GM18520 (cell line): ENCODE measurements at regions not wholly inside any gene's neighbourhood (a gene's known extent, or its start where the extent isn't known, plus 50 kb on each side); places are given as distances from the start of the nearest gene placed in this dataset.
"Not testable (repeated sequence)": the region's sequence is repeated elsewhere in the genome, so short reads cannot be mapped to it uniquely, and the experiment has no call there.

ENCODE experiments used
- ATAC-seq: cut with Tn5 transposase; IDR thresholded peaks from one replicate; pipeline ENCODE4 v1.9.1; 2021; ENCODE audit not compliant: unreplicated experiment

DNA sequence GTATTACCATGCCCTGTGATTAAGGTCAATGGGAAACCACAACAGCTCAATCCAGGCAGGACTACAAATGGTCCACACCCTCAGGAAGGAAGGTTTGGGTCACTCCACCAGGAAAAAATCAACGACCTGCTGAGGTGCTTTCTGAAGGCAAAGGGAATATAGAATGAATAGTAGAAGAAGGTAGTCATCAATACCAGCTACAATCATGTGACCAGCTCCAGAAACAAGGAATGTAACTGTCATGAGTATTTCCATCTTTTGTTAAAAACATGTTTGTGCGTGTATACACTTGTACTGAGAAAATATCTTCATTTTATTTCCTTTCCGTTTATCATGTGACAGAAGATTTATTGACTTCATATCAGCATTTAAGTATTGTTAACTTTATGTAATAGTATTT, 2028.6 kb upstream of the PCDH20 start:
- ATAC-seq, result not testable (repeated sequence)

DNA sequence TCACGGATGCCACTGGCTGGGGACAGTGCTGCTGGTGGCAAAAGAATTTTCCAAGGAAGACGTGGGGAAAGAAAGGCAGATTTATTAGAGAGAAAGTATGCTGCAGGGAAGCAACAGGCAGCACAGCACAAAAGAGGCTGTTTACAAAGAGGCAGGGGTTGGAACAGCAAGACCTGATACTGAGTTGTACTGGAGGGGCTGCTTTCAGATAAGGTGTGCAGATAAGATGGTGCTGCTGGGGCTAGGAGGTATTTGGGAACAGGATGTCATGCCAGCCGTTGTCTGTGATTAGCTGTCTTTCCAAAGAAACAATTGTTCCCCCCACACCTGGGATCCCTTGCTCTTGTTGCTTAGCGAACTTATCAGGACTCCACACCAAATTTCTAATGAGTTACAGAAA, 2023.3 kb upstream of the PCDH20 start:
- ATAC-seq, result no peak

GRCh38 chr13:63436325-63436668, 2020.6 kb upstream of the PCDH20 start:
- no peak for ATAC-seq

DNA sequence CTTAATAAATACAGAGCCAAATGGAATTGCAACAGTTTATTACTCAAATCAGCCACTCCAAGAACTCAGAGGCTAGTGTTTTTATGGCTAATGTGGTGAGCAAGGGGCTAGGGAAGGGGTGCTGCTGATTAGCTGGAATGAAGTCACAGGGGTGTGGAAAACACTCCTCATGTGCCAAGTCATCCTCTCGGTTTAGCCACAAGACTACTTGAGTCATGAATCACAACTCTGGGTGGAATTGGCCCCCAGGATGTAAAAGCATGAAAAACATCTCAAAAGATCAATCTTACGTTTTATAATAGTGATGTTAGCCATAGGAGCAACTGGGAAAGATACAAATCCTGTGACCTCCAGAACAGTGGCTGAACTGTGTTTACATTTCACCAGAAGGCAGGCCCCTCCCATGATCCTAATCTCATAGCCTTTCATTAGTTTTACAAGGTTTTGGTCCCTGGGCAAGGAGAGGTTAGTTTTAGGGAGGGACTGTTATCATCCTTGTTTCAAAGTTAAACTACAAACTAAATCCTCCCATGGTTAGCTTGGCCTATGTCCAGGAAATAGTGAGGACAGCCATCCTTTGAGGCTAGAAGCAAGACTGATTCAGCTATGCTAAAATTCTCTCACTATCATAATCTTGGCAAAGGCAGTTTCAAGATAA, 2020.1 kb upstream of the PCDH20 start:
- no peak for ATAC-seq

DNA sequence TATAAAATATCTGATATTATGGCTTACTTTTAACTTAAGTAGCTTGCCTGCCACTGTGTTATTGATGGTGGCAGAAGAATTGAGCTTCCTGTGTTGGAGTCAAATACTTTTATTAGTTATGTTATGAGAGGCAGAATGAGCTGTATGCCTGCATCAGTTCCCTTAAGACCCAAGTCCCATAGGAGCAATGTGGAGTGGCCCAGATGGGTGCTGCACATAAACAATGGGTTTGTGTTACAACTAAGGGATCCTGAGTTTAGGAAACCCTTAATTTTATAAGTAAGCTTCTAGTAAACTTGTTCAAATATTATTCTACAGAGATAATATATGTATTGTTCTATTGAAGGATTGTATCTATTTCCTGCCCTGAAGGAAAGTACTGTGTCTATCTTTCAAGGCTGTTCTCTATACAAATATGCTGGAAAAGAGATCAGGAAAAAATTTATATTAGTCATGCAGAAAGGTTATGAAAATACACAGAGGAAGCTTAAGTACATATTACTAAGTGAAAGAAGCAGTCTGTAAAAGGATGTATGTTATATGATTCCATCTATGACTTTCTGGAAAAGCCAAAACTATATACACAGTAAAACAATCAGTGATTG, 2018.0 kb upstream of the PCDH20 start:
- no peak for ATAC-seq

DNA sequence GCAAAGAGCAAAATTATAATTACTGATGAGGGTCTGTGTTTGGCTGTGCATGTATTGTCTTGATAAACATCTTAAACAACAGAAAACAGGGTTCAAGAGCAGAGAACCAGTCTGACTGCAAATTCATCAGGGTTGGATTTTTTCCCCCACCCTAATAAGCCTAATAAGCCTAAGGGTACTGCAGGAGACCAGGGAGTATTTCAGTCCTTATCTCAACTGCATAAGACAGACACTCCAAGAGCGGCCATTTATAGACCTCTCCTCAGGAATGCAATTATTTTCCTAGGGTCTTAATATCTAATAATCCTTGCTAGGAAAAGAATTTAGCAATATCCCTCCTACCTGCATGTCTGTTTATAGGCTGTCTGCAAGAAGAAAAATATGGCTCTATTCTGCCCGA, 2011.5 kb upstream of the PCDH20 start:
- no peak for ATAC-seq

- no peak for ATAC-seq
These were observed 2009.5 kb upstream of the PCDH20 start for GRCh38 chr13:63425131-63425530.

- ATAC-seq, result no peak
These were observed 2005.5 kb upstream of the PCDH20 start for GRCh38 chr13:63421123-63421522.

- no peak for ATAC-seq
These were observed 2005.0 kb upstream of the PCDH20 start for GRCh38 chr13:63420685-63421084.

DNA sequence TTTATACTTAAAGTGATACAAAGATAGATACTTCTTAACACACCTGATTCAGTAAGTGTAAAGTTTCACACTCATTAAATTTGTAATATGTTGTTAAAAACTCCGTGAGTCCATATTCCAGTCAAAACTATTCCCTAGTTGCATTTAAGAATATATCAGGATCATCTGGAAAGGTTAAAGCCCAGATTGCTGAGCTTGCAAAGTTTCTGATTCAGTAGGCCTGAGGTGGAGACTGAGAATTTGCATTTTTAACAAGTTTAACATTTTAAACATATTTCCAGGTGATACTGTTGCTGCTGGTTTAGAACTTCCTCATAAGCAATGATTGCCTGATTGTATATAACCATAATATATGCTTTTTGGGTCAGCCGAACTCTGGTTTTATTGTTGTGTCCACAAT, 1998.6 kb upstream of the PCDH20 start:
- no peak for ATAC-seq

GRCh38 chr13:63409791-63410351, 1994.2 kb upstream of the PCDH20 start:
- ATAC-seq, result no peak

DNA sequence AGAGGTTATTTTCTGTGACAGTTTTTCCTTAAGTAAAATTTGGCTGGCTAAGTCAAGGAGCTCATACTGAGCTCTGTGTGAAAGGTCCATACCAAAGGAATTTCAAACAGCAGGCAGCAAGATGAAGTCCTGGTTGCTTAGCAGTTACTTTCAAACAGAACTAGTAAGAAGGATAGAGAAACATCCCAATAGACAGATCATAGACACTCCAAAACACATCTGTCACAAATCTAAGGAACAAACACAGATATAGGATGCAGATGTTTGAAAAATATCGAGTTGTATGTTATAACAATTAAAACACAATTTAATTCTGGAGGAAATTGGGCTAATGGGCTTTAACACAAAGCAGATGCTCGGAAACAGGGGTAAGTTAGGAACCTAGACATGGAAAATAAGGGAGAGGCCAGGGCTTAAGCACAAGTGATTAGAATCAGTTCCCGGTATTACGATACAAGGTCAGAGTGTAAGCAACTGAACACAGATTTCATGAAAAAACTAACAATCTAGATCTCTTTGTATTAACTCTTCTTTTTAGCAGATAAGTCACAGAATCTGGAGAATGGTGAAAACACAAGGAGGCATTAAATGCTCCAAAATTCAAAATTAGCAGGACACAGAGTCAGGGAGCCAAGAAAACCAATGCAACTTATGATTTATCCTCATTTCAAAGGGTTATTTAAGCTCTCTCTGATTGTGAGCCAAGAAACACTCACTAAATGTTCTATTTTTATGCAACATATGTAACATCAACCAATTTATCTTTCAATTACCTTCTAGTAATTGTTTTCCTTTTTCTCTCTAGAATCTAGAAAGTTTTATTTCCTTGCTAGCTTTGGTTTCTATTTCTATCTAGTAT, 1992.9 kb upstream of the PCDH20 start:
- ATAC-seq, result no peak

DNA sequence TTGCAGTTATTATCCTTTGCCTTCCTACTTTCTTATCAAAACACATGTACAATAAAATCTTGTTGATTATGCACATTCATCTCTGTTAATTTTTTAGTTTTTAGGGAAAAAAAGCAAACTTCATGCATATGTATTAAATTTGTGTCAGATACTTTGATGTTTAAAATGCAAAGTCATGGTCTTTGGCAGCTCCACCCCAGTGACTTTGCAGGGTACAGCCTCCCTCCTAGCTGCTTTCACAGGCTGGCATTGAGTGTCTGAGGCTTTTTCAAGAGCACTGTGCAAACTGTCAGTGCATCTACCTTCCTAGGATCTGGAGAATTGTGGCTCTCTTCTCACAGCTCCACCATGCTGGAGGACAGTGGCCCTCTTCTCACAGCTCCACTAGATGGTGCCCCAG, 1988.1 kb upstream of the PCDH20 start:
- no peak for ATAC-seq

DNA sequence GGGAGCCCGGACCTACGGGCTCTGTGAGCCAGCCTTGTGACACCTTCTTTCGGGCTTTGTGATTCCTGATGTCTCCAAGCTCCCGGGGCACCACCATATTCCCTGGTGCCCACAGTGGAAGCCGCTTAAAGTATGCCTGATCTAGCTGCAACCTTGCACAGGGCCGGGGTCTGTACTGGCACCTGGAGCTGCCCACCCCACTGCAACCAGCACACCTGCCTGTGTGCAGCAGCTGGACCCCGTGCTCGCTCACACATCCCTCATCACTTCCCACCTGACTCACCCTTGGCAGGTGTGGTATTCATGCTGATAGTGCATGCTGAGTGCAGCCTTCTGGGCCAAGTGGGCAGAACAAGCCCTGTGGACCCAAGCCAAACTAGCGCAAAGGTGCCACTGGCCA, 1981.1 kb upstream of the PCDH20 start:
- no peak for ATAC-seq

- ATAC-seq, result no peak
These were observed 1977.5 kb upstream of the PCDH20 start for GRCh38 chr13:63393112-63393511.

DNA sequence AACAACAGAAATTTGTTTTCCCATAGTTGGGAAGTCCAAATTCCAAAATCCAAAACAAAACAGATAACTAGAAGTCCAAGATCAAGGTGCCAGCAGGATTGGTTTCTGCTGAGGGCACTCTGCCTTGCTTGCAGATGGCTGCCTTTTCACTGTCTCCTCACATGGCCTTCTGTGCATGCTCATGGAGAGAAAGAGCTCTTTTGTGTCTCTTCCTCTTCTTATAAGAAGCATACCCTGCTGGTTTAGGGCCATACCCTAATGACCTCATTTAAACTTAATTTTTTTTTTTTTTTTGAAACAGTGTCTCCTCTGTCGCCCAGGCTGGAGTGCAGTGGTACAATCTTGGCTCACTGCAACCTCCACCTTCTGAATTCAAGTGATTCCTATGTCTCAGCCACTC, 1974.1 kb upstream of the PCDH20 start:
- no peak for ATAC-seq

- ATAC-seq, result no peak
These were observed 1965.6 kb upstream of the PCDH20 start for GRCh38 chr13:63381078-63381859.

DNA sequence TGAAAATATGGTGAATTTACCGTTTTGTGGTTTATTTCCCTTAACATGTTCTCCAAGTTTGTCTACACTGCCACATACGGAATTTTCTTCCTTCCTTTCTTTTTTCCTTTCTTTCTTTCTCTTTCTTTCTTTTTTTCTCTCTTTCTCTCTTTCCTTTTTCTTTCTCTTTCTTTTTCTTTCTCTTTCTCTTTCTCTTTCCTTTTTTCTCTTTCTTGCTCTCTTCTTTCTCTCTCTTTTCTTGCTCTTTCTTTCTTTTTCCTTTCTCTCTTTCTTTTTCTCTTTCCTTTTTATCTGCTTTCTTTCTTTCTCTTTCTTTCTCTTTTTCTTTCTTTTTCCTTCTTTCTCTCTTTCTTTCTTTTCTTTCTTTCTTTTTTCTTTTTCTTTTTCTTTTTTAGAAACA, 1962.3 kb upstream of the PCDH20 start:
- ATAC-seq, result no peak

GRCh38 chr13:63370101-63370500, 1954.5 kb upstream of the PCDH20 start:
- ATAC-seq, result no peak

- ATAC-seq, result no peak
These were observed 1952.0 kb upstream of the PCDH20 start for GRCh38 chr13:63367522-63368198.

DNA sequence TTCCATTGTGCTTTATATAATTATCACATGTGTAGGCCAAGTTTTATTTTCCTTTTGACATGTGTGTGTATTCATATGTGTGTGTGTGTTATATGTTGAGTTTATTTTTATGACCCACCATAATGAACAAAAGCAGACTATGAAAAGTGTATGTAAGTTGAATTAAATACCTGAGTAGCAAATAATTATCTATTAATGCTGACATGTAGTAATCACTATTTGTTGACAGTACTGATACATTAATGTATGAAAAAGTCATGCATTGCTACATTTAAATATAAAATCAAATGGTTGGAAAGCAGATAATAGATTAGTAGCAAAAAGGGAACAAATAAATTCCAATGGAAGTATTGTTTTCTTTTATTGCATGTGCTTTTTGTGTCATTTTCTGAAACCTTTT, 1948.5 kb upstream of the PCDH20 start:
- ATAC-seq, result no peak
